ENCODE measurements at regions not wholly inside any gene's neighbourhood (a gene's known extent, or its start where the extent isn't known, plus 50 kb on each side); places are given as distances from the start of the nearest gene placed in this dataset.

GRCh38 chr1:100611086-100611485 lies 73.1 kb downstream of the GPR88 start:
- no peak for TF ChIP-seq CTCF (conservative IDR thresholded peaks at IDR 0.05; ENCODE audit: low read depth, low read length)
- TF ChIP-seq EZH2 (IDR thresholded peaks at IDR 0.05; ENCODE audit: low read length, unreplicated experiment), result no peak

Data from PC-3 (cell line).